OCI-LY7 (cell line): ENCODE measurements at regions not wholly inside any gene's neighbourhood (a gene's known extent, or its start where the extent isn't known, plus 50 kb on each side); places are given as distances from the start of the nearest gene placed in this dataset.

ENCODE experiments used
- BruUV-seq: library from RNA; stranded (reverse); fragments of 400-500 nt; replicated peaks from 2 replicates; lab custom pipeline; 2021; lab: Mats Ljungman, UMichigan
- CTCF ChIA-PET: fragments of 300-600 bp; sonication (Branson Sonifier 250); formaldehyde crosslinking; loops from one replicate; lab custom pipeline; 2022; ENCODE audit warnings: antibody characterized with exemption; ENCODE audit not compliant: unreplicated experiment; lab: Charles Lee
- POLR2A ChIA-PET: fragments of 300-600 bp; sonication (Branson Sonifier 250); formaldehyde crosslinking; loops from one replicate; lab custom pipeline; 2022; ENCODE audit warnings: antibody characterized with exemption; lab: Charles Lee
- DNase-seq: peaks from one replicate; pipeline ENCODE4 v3.0.0-alpha.2; 2015; ENCODE audit warnings: low spot score
- H2AFZ ChIP-seq: fragments of 200-600 bp; sonication (generic), shearing (Covaris generic); 2 replicates; pipeline ENCODE4 v1.6.1; 2014; ENCODE audit warnings: mild to moderate bottlenecking, antibody characterized with exemption, low read length, moderate library complexity
- H3K27ac ChIP-seq: fragments of 200-600 bp; sonication (generic); 2 replicates; pipeline ENCODE4 v1.5.1; 2014; ENCODE audit warnings: mixed run types, low read depth, mild to moderate bottlenecking, moderate library complexity, low read length, inconsistent platforms; ENCODE audit not compliant: poor library complexity, severe bottlenecking
- H3K36me3 ChIP-seq: fragments of 200-600 bp; sonication (generic); 2 replicates; pipeline ENCODE4 v1.6.1; 2014; ENCODE audit warnings: mild to moderate bottlenecking, antibody characterized with exemption, low read length, moderate library complexity, mixed read lengths; ENCODE audit not compliant: insufficient read depth
- H3K4me1 ChIP-seq: fragments of 200-600 bp; sonication (generic); 2 replicates; pipeline ENCODE4 v1.5.1; 2014; ENCODE audit warnings: mild to moderate bottlenecking, low read length; ENCODE audit not compliant: insufficient read depth, poor library complexity, severe bottlenecking
- H3K4me2 ChIP-seq: fragments of 200-600 bp; sonication (generic); 2 replicates; pipeline ENCODE4 v1.6.1; 2014; ENCODE audit warnings: mild to moderate bottlenecking, low read length
- H3K4me3 ChIP-seq: fragments of 200-600 bp; sonication (generic); 2 replicates; pipeline ENCODE4 v1.5.1; 2014; ENCODE audit warnings: mild to moderate bottlenecking, low read depth, low read length; ENCODE audit not compliant: poor library complexity, severe bottlenecking
- H3K79me2 ChIP-seq: fragments of 200-600 bp; sonication (generic); 2 replicates; pipeline ENCODE4 v1.6.1; 2016; ENCODE audit warnings: low read depth, mild to moderate bottlenecking, low read length, moderate library complexity, mixed read lengths; ENCODE audit not compliant: insufficient read depth
- H3K9me2 ChIP-seq: fragments of 200-600 bp; sonication (generic); 2 replicates; pipeline ENCODE4 v1.6.1; 2016; ENCODE audit warnings: mild to moderate bottlenecking, low read length, mixed read lengths; ENCODE audit not compliant: insufficient read depth
- H3K9me3 ChIP-seq: fragments of 200-600 bp; sonication (generic); 2 replicates; pipeline ENCODE4 v1.6.1; 2014; ENCODE audit warnings: mild to moderate bottlenecking, mixed run types, low read length, mixed read lengths
- H4K20me1 ChIP-seq: fragments of 200-600 bp; sonication (generic); 2 replicates; pipeline ENCODE4 v1.6.1; 2014; ENCODE audit warnings: mild to moderate bottlenecking, antibody characterized with exemption, low read length, moderate library complexity, mixed read lengths; ENCODE audit not compliant: insufficient read depth
- CTCF ChIP-seq: fragments of 200-600 bp; sonication (generic); conservative IDR thresholded peaks from 2 replicates; pipeline ENCODE4 v1.5.1; 2014; ENCODE audit warnings: mild to moderate bottlenecking, antibody characterized with exemption, low read length, moderate library complexity, mixed read lengths
- EZH2phosphoT487 ChIP-seq: fragments of 200-600 bp; sonication (generic); IDR thresholded peaks from 2 replicates; pipeline ENCODE4 v1.6.1; 2018; ENCODE audit warnings: low read depth, borderline replicate concordance, mild to moderate bottlenecking, mixed run types, antibody characterized with exemption, low read length, moderate library complexity, mixed read lengths
- intact Hi-C: fragments of 100-400 bp; cut with micrococcal nuclease; formaldehyde crosslinking; loops from one replicate; pipeline ENCODE4 v1.10.0; 2022; ENCODE audit not compliant: unreplicated experiment

- H3K9me3 ChIP-seq = no peaks in the 10 kb centered on the region
- no peak overlapping the region for H3K4me3 ChIP-seq
- TF ChIP-seq CTCF (no peak), EZH2phosphoT487 (no peak)
- ChIA-PET CTCF (no interaction called here), POLR2A (no interaction called here)
- no peak overlapping the region for H3K4me2 ChIP-seq
- no peaks in the 10 kb centered on the region for H3K36me3 ChIP-seq
- no peak overlapping the region for H2AFZ ChIP-seq
- H4K20me1 ChIP-seq = no peaks in the 10 kb centered on the region
- BruUV-seq = no TSS peak
- no peaks in the 10 kb centered on the region for H3K4me1 ChIP-seq
- H3K27ac ChIP-seq = no peak overlapping the region
- no peak for DNase-seq
- H3K9me2 ChIP-seq = no peaks in the 10 kb centered on the region
- intact Hi-C loops = no loop called here
- H3K79me2 ChIP-seq = no peaks in the 10 kb centered on the region
Observed at GRCh38 chr3:180409883-180410282, 192.1 kb upstream of the TTC14 start.

GRCh38 chr3:180414157-180414556 is 187.8 kb upstream of the TTC14 start:
- Histone ChIP-seq H3K9me3 (no peaks in the 10 kb centered on the region), H3K36me3 (no peaks in the 10 kb centered on the region), H3K4me3 (no peak overlapping the region), H3K4me1 (no peaks in the 10 kb centered on the region), H3K4me2 (no peak overlapping the region), H2AFZ (no peak overlapping the region), H3K79me2 (no peaks in the 10 kb centered on the region), H3K9me2 (no peaks in the 10 kb centered on the region), H3K27ac (no peak overlapping the region), H4K20me1 (no peaks in the 10 kb centered on the region)
- no peak for DNase-seq
- TF ChIP-seq CTCF (no peak), EZH2phosphoT487 (no peak)
- intact Hi-C loops = no loop called here
- ChIA-PET CTCF (no interaction called here), POLR2A (no interaction called here)
- BruUV-seq = no TSS peak

- Histone ChIP-seq H3K4me2 (no peak overlapping the region), H3K9me3 (no peaks in the 10 kb centered on the region), H3K27ac (no peak overlapping the region), H3K4me3 (no peak overlapping the region), H2AFZ (no peak overlapping the region), H3K36me3 (no peaks in the 10 kb centered on the region), H3K79me2 (no peaks in the 10 kb centered on the region), H3K4me1 (no peaks in the 10 kb centered on the region), H3K9me2 (no peaks in the 10 kb centered on the region), H4K20me1 (no peaks in the 10 kb centered on the region)
- no TSS peak for BruUV-seq
- TF ChIP-seq CTCF (no peak), EZH2phosphoT487 (no peak)
- no peak for DNase-seq
- ChIA-PET CTCF (no interaction called here), POLR2A (no interaction called here)
- intact Hi-C loops = no loop called here
Observed at GRCh38 chr3:180416111-180416594, 185.8 kb upstream of the TTC14 start.
